ENCODE measurements at regions not wholly inside any gene's neighbourhood (a gene's known extent, or its start where the extent isn't known, plus 50 kb on each side); places are given as distances from the start of the nearest gene placed in this dataset.

- TF ChIP-seq RAD21 (IDR thresholded peaks at IDR 0.05; ENCODE audit: low read depth) (no peak), TAF1 (IDR thresholded peaks at IDR 0.05; ENCODE audit: low read depth) (no peak), USF1 (IDR thresholded peaks at IDR 0.05) (no peak), NFIC (IDR thresholded peaks at IDR 0.05) (no peak), TEAD4 (IDR thresholded peaks at IDR 0.05) (no peak), TCF12 (IDR thresholded peaks at IDR 0.05; ENCODE audit: low read depth) (no peak), FOXM1 (IDR thresholded peaks at IDR 0.05; ENCODE audit: borderline replicate concordance, low read depth) (no peak), CEBPB (IDR thresholded peaks at IDR 0.05) (no peak), MAX (IDR thresholded peaks at IDR 0.05) (no peak), ZBTB7A (IDR thresholded peaks at IDR 0.05; ENCODE audit: low read depth) (no peak), CREB1 (IDR thresholded peaks at IDR 0.05; ENCODE audit: low read depth) (no peak), YY1 (IDR thresholded peaks at IDR 0.05; ENCODE audit: low read depth) (no peak), EGR1 (IDR thresholded peaks at IDR 0.05) (no peak), REST (IDR thresholded peaks at IDR 0.05; ENCODE audit: low read depth) (no peak), EP300 (IDR thresholded peaks at IDR 0.05; ENCODE audit: borderline replicate concordance) (no peak)
These were observed 91.9 kb upstream of the MUCL1 start for GRCh38 chr12:54762390-54762789.

GRCh38 chr12:54759751-54760150, 94.6 kb upstream of the MUCL1 start:
- TF ChIP-seq CEBPB (IDR thresholded peaks at IDR 0.05) (no peak), TAF1 (IDR thresholded peaks at IDR 0.05; ENCODE audit: low read depth) (no peak), RAD21 (IDR thresholded peaks at IDR 0.05; ENCODE audit: low read depth) (peak; percentile 66), USF1 (IDR thresholded peaks at IDR 0.05) (no peak), YY1 (IDR thresholded peaks at IDR 0.05; ENCODE audit: low read depth) (no peak)

- TF ChIP-seq TAF1 (IDR thresholded peaks at IDR 0.05; ENCODE audit: low read depth) (no peak), MAX (IDR thresholded peaks at IDR 0.05) (no peak), CREB1 (IDR thresholded peaks at IDR 0.05; ENCODE audit: low read depth) (no peak), REST (IDR thresholded peaks at IDR 0.05; ENCODE audit: low read depth) (no peak), EP300 (IDR thresholded peaks at IDR 0.05; ENCODE audit: borderline replicate concordance) (no peak), USF1 (IDR thresholded peaks at IDR 0.05) (no peak), RAD21 (IDR thresholded peaks at IDR 0.05; ENCODE audit: low read depth) (no peak), EGR1 (IDR thresholded peaks at IDR 0.05) (no peak), FOXM1 (IDR thresholded peaks at IDR 0.05; ENCODE audit: borderline replicate concordance, low read depth) (no peak), NFIC (IDR thresholded peaks at IDR 0.05) (no peak), TCF12 (IDR thresholded peaks at IDR 0.05; ENCODE audit: low read depth) (no peak), CEBPB (IDR thresholded peaks at IDR 0.05) (no peak), ZBTB7A (IDR thresholded peaks at IDR 0.05; ENCODE audit: low read depth) (no peak), YY1 (IDR thresholded peaks at IDR 0.05; ENCODE audit: low read depth) (no peak), TEAD4 (IDR thresholded peaks at IDR 0.05) (no peak)
These were observed 102.8 kb upstream of the MUCL1 start for GRCh38 chr12:54751493-54751892.

- TF ChIP-seq FOXM1 (IDR thresholded peaks at IDR 0.05; ENCODE audit: borderline replicate concordance, low read depth): no peak
- peak; percentile 85 for TF ChIP-seq RAD21 (IDR thresholded peaks at IDR 0.05; ENCODE audit: low read depth)
These were observed 101.1 kb upstream of the DCD start for GRCh38 chr12:54749191-54749818.

- TF ChIP-seq USF1 (IDR thresholded peaks at IDR 0.05) (no peak), NFIC (IDR thresholded peaks at IDR 0.05) (no peak), TEAD4 (IDR thresholded peaks at IDR 0.05) (no peak), CREB1 (IDR thresholded peaks at IDR 0.05; ENCODE audit: low read depth) (no peak), FOXM1 (IDR thresholded peaks at IDR 0.05; ENCODE audit: borderline replicate concordance, low read depth) (no peak), TCF12 (IDR thresholded peaks at IDR 0.05; ENCODE audit: low read depth) (no peak), REST (IDR thresholded peaks at IDR 0.05; ENCODE audit: low read depth) (no peak), RAD21 (IDR thresholded peaks at IDR 0.05; ENCODE audit: low read depth) (no peak), MAX (IDR thresholded peaks at IDR 0.05) (no peak), TAF1 (IDR thresholded peaks at IDR 0.05; ENCODE audit: low read depth) (no peak), EP300 (IDR thresholded peaks at IDR 0.05; ENCODE audit: borderline replicate concordance) (no peak), CEBPB (IDR thresholded peaks at IDR 0.05) (no peak), YY1 (IDR thresholded peaks at IDR 0.05; ENCODE audit: low read depth) (no peak), EGR1 (IDR thresholded peaks at IDR 0.05) (no peak), ZBTB7A (IDR thresholded peaks at IDR 0.05; ENCODE audit: low read depth) (no peak)
These were observed 96.4 kb upstream of the DCD start for GRCh38 chr12:54744590-54744989.

All from Ishikawa (cell line).